Epidermal melanocyte (primary cell): ENCODE measurements at regions not wholly inside any gene's neighbourhood (a gene's known extent, or its start where the extent isn't known, plus 50 kb on each side); places are given as distances from the start of the nearest gene placed in this dataset.

Experiments used
- DNase-seq: peaks from one replicate; pipeline ENCODE4 v3.0.0; 2011; ENCODE audit warnings: low spot score; ENCODE audit not compliant: insufficient read length

GRCh38 chr11:8740129-8740528 is 57.5 kb downstream of the RPL27A start:
- peak; percentile 76 for DNase-seq

DNA sequence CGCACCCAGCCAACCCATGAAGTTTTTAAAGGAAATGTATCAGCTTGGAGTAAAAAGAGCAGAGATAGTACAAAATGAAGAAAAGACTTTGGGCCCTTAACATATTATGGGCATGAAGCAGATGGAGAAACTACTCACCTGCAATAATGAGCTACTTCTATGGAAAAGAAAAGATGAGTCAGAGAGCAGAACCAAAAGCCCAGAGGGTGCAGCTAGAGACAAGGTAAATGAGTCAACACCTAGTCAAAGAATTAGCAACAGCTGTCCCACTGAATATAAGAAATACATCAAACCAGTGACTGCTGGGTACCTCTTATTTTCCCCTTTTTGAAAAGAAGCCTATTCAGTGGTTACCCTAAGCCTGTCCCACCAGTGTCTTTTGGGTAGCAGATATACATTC is 61.8 kb downstream of the RPL27A start:
- no peak for DNase-seq

- no peak for DNase-seq
Observed at GRCh38 chr11:8745431-8746253, 63.0 kb downstream of the RPL27A start.

DNA sequence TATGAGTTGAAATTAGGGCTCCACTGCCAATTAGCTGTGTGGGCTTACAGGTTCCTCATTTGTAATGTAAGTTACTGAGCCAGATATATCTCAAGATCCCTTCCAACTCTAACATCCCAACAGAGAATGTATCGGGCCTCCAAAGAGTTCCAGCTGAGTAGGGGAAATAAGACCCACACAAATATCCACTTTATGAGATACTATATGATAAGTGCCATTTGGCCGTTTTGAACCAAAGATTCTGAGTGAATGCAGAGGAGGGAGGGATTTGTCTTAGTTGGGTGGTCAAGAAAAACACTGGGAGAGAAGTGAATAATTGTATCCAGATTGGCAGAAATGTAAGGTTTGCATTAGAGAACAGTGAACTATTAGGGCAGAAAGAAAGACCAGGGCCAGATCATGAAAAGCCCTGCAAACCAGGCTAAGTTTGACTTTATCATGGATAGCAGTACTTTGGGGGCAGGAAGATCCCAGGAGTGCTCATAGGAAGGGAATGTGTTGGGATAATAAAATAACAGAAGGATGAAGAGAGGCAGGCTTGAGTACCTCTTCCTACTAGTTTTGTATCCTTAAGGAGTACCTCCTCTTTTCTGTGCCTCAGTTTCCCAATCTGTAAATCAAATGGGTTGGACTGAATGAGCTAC is 63.9 kb downstream of the RPL27A start:
- no peak for DNase-seq

DNA sequence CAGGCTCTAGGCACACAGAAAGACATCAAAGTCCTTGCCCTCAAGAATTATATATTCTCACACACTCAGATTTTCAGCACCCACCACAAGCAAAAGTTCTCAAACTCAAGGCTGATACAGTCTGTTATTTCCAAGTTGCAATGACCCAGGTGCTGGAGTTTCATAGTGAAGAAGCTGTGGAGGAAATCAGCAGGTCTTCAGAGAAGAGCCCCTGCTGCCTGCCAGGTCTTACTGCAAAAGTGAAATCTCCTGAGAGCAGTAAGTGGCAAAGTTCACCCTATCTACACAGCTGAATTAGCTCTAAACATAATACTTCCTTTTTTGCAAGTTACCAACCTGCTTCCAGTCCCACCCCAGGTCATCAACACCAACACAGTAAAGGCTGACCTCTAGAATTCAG is 64.6 kb downstream of the RPL27A start:
- no peak for DNase-seq

DNA sequence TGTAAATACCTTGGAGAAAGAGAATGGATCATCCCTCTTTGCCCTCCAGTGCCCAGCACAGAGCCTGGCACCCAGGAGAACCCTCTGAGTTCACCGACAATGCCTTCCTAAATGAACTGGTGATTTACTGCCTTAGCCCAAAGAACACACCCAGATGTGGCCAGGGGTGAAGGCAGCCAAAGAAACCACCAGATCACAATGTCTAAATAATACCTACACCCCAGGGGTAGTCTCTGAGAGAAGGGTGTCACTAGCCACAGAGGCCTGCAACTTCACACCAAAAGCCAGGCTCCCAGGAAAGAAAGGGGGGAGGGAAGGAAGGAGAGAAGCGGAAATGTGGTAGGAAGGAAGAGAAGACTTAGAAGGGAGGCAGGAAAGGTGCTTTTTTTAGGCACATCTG is 65.7 kb downstream of the RPL27A start:
- DNase-seq = no peak

- no peak for DNase-seq
Observed at GRCh38 chr11:8749202-8749601, 66.6 kb downstream of the RPL27A start.

GRCh38 chr11:8754241-8754640 is 71.6 kb downstream of the RPL27A start:
- no peak for DNase-seq

GRCh38 chr11:8756201-8756600 is 73.6 kb downstream of the RPL27A start:
- DNase-seq = no peak

GRCh38 chr11:8757047-8757446 is 74.5 kb downstream of the RPL27A start:
- no peak for DNase-seq

DNA sequence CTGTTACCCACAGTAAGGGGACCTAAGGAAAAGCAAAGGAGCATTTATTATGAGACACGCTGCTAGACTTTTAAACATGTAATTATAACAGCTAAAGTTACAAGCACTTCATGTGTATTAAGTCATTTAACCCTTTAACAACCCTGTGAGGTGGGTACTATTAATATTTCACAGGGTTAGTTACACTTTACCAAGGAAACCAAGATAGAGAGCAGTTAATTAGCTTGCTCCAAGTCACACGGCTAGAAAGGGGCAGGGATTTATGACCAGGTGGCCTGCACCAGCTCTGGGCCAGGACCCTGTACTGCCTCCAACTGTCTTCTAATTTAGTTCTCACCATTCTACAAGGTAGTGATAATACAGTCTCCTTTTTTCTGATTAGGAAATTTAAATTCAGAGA is 74.9 kb downstream of the RPL27A start:
- no peak for DNase-seq

GRCh38 chr11:8758619-8759169 is 76.1 kb downstream of the RPL27A start:
- no peak for DNase-seq

DNA sequence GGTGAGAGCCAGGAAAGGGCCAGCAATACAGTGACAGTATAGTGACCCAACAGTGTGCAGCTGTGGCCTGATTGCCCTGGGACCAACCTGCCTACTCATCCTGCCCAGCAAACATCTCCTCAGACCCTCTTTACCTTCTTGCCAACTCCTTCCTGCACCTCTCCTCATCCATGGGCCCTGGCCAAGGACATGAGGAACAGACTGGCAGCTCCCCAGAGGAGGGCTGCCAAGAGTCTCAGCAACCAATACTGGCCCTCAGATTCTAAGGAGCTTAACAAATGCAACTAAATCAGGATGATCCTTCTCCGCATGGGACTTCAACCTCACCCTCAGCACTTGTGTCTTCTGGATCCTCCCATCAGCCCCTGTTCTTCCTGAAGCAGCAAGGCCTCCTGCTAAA is 77.0 kb downstream of the RPL27A start:
- no peak for DNase-seq

GRCh38 chr11:8760896-8761295 is 78.3 kb downstream of the RPL27A start:
- DNase-seq = no peak

DNA sequence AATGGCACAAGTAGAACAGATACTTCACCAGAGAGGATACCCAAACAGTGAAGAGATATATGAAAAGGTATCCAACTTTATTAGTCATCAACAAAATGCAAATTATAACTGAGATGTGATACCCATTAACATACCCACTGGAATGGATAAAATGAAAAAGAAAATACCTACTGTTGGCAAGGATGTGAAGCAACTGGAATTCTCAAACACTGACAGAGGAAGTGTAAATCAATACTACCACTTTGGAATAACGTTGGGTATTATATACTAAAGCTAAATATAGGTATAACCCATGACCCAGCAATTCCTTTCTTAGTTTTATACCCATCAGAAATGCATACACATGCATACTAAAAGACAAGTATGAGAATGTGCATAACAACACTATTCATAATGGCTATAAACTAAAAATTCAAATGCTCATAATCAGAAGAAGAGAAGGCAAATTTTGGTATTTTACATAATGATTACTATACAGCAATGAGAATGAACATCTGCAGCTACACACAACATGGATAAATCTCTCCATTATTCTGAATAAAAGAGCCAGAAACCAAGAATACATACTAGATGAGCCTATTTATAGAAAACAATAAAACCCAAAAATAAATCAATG is 80.6 kb downstream of the RPL27A start:
- DNase-seq = no peak

DNA sequence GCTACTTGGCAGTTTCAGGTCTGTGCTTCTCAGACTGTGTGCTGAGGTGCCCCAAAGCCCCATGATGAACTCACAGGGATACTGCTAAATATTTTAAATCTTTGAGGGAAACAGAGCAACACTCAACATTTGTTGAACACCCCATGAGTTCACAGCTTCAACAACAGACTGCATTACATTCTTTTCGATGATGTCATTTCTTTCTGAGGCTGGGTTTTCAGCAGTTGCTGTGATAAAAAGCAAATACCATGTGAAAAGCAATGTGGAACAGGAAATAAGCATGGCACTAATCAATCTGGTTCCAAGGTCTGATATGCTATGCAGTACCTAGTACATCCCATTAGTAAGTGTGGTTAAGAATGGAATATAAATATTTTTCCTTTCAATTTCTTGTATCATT is 82.7 kb downstream of the RPL27A start:
- no peak for DNase-seq

- DNase-seq = no peak
Observed at GRCh38 chr11:8766043-8766987, 83.7 kb downstream of the RPL27A start.

DNA sequence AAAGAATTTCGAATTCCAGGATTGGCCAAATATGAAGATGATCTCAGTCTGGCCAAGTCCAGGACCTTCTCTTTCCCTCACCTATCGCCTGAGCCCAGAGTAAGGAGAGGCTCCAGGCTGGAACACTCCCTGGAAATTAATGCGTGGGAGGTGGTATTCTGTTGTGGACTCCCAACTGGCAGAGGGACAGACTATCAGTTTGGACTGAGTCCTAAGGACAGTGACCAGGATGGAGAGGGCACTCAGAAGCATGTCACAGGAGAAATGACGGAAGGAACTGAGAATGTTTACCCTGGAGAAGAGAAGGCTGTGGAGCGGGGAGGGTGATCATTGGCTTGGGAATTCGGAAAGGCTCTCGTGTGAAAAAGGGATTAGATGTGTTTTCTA is 84.4 kb downstream of the RPL27A start:
- no peak for DNase-seq

DNA sequence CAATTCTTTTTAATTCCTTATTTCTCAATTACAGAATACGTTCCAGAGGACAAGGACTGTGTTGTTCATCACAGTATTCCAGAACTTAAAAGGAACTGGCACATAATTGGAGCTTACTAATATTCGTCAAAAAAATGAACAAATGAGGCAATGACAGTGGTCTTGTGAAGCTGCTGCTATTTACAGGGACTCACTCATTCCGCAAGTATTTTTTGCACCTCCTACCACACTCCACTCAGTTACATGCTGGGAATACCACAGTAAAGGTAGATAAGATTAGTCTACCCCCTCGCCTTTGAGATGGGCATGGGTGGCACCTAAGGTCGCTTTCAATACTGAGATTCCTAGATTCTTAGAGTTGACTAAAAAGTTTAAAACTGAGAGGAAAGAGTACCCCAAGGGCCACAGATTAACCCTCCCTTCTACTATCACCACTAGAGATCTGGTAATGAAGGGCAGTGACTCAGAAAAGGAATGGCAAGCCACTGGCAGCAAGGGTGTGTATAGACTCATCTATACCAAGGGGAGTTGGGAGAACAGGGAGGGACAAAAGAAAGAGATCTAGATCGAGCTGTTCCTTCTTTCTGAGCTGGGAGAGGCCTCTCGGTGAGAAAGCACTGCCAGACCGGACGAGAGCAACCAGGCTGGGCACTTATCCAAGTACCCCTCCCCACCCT is 85.0 kb downstream of the RPL27A start:
- no peak for DNase-seq

DNA sequence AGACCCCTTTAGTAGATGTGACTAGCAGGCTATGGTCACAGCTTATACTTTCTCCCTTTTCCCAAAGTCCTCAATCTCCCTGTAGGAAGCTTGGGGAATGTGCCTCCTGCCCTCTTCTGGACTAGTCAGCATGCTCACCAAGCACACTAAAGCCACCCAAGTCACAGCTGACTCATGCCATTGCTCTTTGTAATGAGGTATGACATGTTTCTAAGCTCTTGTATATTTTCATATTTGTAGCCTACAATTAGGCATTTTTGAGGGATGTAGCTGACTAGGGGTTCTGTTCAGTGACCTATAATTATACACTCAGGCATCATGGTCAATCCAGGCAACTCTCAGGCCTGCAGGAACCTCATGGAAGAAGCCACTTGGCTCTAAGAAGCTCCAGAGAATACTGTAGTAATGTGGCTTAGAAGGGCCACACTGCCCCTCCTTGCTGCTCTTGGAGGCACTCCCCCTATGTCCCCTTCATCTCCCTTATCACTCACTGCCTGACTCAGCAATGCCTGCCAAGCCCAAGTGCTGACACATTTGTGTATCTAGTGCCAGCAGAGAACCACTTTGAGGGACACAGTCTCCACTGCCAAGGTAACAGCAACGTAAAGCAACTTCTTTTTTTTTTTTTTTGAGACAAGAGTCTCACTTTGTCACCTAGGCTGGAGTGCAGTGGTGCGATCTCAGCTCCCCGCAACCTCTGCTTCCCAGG is 86.2 kb downstream of the RPL27A start:
- DNase-seq = no peak
